ENCODE measurements at regions not wholly inside any gene's neighbourhood (a gene's known extent, or its start where the extent isn't known, plus 50 kb on each side); places are given as distances from the start of the nearest gene placed in this dataset.

DNA sequence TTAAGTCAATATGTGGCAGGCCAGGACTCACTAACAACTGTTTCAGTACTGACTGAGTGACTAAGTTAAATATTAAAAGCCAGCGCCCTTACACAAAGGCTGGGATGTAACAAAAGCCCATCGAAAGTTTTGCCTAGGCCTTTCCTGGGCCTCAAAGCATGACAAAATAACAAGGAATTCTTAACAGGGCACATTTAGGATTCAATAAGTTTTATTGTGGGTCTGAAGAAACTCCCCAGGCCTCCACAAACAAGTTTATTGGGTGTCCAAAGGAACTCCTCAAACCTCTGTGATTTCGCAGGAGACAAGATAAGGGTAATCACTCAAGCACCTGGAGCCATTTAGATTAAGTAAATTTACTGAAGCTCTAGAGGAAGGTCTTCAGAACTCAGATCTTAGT is 130.7 kb upstream of the SGCG start (continued):
- TF ChIP-seq, protein P1, sequence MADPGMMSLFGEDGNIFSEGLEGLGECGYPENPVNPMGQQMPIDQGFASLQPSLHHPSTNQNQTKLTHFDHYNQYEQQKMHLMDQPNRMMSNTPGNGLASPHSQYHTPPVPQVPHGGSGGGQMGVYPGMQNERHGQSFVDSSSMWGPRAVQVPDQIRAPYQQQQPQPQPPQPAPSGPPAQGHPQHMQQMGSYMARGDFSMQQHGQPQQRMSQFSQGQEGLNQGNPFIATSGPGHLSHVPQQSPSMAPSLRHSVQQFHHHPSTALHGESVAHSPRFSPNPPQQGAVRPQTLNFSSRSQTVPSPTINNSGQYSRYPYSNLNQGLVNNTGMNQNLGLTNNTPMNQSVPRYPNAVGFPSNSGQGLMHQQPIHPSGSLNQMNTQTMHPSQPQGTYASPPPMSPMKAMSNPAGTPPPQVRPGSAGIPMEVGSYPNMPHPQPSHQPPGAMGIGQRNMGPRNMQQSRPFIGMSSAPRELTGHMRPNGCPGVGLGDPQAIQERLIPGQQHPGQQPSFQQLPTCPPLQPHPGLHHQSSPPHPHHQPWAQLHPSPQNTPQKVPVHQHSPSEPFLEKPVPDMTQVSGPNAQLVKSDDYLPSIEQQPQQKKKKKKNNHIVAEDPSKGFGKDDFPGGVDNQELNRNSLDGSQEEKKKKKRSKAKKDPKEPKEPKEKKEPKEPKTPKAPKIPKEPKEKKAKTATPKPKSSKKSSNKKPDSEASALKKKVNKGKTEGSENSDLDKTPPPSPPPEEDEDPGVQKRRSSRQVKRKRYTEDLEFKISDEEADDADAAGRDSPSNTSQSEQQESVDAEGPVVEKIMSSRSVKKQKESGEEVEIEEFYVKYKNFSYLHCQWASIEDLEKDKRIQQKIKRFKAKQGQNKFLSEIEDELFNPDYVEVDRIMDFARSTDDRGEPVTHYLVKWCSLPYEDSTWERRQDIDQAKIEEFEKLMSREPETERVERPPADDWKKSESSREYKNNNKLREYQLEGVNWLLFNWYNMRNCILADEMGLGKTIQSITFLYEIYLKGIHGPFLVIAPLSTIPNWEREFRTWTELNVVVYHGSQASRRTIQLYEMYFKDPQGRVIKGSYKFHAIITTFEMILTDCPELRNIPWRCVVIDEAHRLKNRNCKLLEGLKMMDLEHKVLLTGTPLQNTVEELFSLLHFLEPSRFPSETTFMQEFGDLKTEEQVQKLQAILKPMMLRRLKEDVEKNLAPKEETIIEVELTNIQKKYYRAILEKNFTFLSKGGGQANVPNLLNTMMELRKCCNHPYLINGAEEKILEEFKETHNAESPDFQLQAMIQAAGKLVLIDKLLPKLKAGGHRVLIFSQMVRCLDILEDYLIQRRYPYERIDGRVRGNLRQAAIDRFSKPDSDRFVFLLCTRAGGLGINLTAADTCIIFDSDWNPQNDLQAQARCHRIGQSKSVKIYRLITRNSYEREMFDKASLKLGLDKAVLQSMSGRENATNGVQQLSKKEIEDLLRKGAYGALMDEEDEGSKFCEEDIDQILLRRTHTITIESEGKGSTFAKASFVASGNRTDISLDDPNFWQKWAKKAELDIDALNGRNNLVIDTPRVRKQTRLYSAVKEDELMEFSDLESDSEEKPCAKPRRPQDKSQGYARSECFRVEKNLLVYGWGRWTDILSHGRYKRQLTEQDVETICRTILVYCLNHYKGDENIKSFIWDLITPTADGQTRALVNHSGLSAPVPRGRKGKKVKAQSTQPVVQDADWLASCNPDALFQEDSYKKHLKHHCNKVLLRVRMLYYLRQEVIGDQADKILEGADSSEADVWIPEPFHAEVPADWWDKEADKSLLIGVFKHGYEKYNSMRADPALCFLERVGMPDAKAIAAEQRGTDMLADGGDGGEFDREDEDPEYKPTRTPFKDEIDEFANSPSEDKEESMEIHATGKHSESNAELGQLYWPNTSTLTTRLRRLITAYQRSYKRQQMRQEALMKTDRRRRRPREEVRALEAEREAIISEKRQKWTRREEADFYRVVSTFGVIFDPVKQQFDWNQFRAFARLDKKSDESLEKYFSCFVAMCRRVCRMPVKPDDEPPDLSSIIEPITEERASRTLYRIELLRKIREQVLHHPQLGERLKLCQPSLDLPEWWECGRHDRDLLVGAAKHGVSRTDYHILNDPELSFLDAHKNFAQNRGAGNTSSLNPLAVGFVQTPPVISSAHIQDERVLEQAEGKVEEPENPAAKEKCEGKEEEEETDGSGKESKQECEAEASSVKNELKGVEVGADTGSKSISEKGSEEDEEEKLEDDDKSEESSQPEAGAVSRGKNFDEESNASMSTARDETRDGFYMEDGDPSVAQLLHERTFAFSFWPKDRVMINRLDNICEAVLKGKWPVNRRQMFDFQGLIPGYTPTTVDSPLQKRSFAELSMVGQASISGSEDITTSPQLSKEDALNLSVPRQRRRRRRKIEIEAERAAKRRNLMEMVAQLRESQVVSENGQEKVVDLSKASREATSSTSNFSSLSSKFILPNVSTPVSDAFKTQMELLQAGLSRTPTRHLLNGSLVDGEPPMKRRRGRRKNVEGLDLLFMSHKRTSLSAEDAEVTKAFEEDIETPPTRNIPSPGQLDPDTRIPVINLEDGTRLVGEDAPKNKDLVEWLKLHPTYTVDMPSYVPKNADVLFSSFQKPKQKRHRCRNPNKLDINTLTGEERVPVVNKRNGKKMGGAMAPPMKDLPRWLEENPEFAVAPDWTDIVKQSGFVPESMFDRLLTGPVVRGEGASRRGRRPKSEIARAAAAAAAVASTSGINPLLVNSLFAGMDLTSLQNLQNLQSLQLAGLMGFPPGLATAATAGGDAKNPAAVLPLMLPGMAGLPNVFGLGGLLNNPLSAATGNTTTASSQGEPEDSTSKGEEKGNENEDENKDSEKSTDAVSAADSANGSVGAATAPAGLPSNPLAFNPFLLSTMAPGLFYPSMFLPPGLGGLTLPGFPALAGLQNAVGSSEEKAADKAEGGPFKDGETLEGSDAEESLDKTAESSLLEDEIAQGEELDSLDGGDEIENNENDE (IDR thresholded peaks at IDR 0.05; ENCODE audit: insufficient replicate concordance, low read length): no peak
- TF ChIP-seq GABPA (IDR thresholded peaks at IDR 0.05; ENCODE audit: borderline replicate concordance, insufficient read depth, low read length) (no peak), CHD2 (IDR thresholded peaks at IDR 0.05; ENCODE audit: low read length) (no peak), SIN3A (conservative IDR thresholded peaks at IDR 0.05 in 1 of 2, IDR thresholded peaks at IDR 0.05 in 1 of 2; ENCODE audit: low read depth in 1 of 2, low read length in 2 of 2) (no peak), BACH1 (IDR thresholded peaks at IDR 0.05; ENCODE audit: low read length) (no peak), KDM4A (IDR thresholded peaks at IDR 0.05; ENCODE audit: low read depth, low read length, severe bottlenecking) (no peak), POLR2A (IDR thresholded peaks at IDR 0.05; ENCODE audit: control extremely low read depth in 1 of 2, low read depth in 2 of 2, low read length in 2 of 2) (no peak), TCF12 (IDR thresholded peaks at IDR 0.05; ENCODE audit: low read depth, low read length) (no peak), ATF3 (IDR thresholded peaks at IDR 0.05; ENCODE audit: insufficient read depth, low read depth, low read length) (no peak), CBX8 (IDR thresholded peaks at IDR 0.05; ENCODE audit: borderline replicate concordance, low read depth, low read length) (no peak)
- TF ChIP-seq, protein P2, sequence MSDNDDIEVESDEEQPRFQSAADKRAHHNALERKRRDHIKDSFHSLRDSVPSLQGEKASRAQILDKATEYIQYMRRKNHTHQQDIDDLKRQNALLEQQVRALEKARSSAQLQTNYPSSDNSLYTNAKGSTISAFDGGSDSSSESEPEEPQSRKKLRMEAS (IDR thresholded peaks at IDR 0.05): no peak
